Transverse colon (tissue), 4 donors: ENCODE measurements at regions not wholly inside any gene's neighbourhood (a gene's known extent, or its start where the extent isn't known, plus 50 kb on each side); places are given as distances from the start of the nearest gene placed in this dataset.

Experiments used
- DNase-seq: peaks from one replicate; pipeline ENCODE4 v3.0.0-alpha.2; 2019
- H3K27ac ChIP-seq, 4 donors: fragments of 200-600 bp; sonication (generic); 2 replicates each; pipeline ENCODE4 v1.5.1; 2016 to 2018; ENCODE audit warnings: inconsistent platforms in 4 of 4
- H3K27me3 ChIP-seq: fragments of 200-600 bp; sonication (generic); 2 replicates; pipeline ENCODE4 v1.5.1; 2017; ENCODE audit warnings: inconsistent platforms
- H3K36me3 ChIP-seq, 4 donors: fragments of 200-600 bp; sonication (generic); 2 replicates each; pipeline ENCODE4 v1.5.1; 2017 to 2019; ENCODE audit warnings: inconsistent platforms in 4 of 4
- H3K4me1 ChIP-seq, 4 donors: fragments of 200-600 bp; sonication (generic); 2 replicates each; pipeline ENCODE4 v1.5.1; 2017 to 2020; ENCODE audit warnings: inconsistent platforms in 4 of 4
- H3K4me3 ChIP-seq, 4 donors: fragments of 200-600 bp; sonication (generic); 1 replicate in 1 of 4; 2 replicates in 3 of 4; pipeline versions ENCODE4 v1.5.1 to v1.6.1; 2017 to 2019; ENCODE audit warnings: inconsistent platforms in 4 of 4
- H3K9me3 ChIP-seq, 2 donors: fragments of 200-600 bp; sonication (generic); 2 replicates each; pipeline ENCODE4 v1.5.1; 2017 to 2019; ENCODE audit warnings: inconsistent platforms in 2 of 2
- CTCF ChIP-seq, 5 experiments: fragments of 200-600 bp in 3 of 5; fragments of 450-650 bp in 2 of 5; sonication (generic) in 3 of 5; IDR thresholded peaks; 1 replicate in 2 of 5; 2 replicates in 3 of 5; pipeline ENCODE4 v1.5.1; 2016 to 2017; ENCODE audit warnings: antibody characterized with exemption in 5 of 5, inconsistent platforms in 3 of 5, mild to moderate bottlenecking in 2 of 5, moderate library complexity in 1 of 5
- EP300 ChIP-seq: sonication (generic); formaldehyde crosslinking; IDR thresholded peaks from one replicate; pipeline ENCODE4 v1.6.1; 2017; ENCODE audit warnings: antibody characterized with exemption, low read depth
- POLR2A ChIP-seq: fragments of 450-650 bp; IDR thresholded peaks from one replicate; pipeline ENCODE4 v1.6.1; 2016; ENCODE audit warnings: antibody characterized with exemption, mild to moderate bottlenecking, moderate library complexity
- POLR2AphosphoS5 ChIP-seq, 3 donors: sonication (generic); formaldehyde crosslinking; IDR thresholded peaks; one replicate each; pipeline ENCODE4 v1.6.1; 2016; ENCODE audit warnings: antibody characterized with exemption in 3 of 3
- WGBS, 2 donors: methylation state at CpG; one replicate each; pipeline ENCODE4 v1.1.5; 2018; ENCODE audit warnings: low coverage in 1 of 2; 5-methylcytosine and 5-hydroxymethylcytosine counted together
- in situ Hi-C, 4 donors: fragments of 200-750 bp; cut with MboI; loops; one replicate each; pipeline versions ENCODE4 v1.15.0 to v1.15.1; 2017; ENCODE audit warnings: low sequenced_read_pairs in 3 of 4, low pct_ligation_motif_present in 1 of 4, low pct_unique_long_range_greater_than_20kb in 1 of 4
- intact Hi-C: fragments of 100-400 bp; cut with DNase I; formaldehyde crosslinking; loops from one replicate; pipeline ENCODE4 v1.15.1; 2023; ENCODE audit warnings: low total_unique reads

DNA sequence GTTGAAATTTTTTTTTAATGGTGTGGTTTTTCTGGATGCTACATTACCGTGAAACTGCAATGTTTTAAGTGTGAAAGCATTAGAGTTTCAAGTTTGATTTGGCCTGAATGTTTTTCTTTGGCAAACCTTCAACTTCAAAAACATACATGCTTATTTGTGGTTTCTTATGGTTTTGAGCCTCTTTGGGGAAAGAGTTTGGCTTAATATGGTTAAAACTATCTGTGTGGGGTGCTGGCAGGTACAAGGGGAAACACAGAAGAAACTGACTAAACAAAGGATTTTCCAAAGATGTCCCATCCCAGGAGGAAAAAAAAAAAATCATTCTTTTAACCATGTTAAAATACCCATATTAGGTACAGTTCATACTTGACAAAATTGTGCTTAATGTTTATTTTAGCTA, 121.1 kb downstream of the HGF start:
- Histone ChIP-seq H3K27ac (no peak overlapping the region), H3K4me3 (no peak overlapping the region), H3K27me3 (no peaks in the 10 kb centered on the region), H3K9me3 (peaks cover 0 to 5% of the 10 kb centered on the region in 2 donors), H3K4me1 (no peaks in the 10 kb centered on the region), H3K36me3 (no peaks in the 10 kb centered on the region)
- intact Hi-C loops (no loop called here), in situ Hi-C loops (no loop called here)
- TF ChIP-seq POLR2A (no peak), POLR2AphosphoS5 (IDR thresholded peaks at IDR 0.05) (no peak), CTCF (IDR thresholded peaks at IDR 0.05) (no peak), EP300 (no peak)
- no peak for DNase-seq
- WGBS, 2 donors: 53 to 68% methylated on average over 1 of the region's 1 CpG

DNA sequence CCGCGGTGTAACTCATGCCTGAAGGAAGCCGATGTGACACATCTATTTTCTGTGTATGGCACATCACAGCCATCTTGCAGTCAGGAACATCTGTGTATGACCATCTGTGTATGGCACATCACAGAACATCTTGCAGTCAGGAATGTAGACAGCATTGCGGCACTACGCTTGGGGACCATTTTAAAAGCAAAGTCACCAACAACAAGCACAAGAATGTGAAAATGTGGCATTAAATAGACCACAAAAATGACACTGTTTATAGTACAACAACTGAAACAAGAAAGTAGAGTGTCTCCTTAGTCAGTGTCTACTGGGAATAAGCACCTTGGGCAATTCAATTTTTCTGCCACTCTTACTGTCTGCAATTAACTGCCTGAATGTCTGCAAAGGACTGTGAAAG, 124.4 kb downstream of the HGF start:
- intact Hi-C loops: no loop called here
- WGBS, 2 donors: 90 to 96% methylated on average over 5 of the region's 5 CpGs
- in situ Hi-C loops: no loop called here
- Histone ChIP-seq H3K4me3 (no peak overlapping the region), H3K27ac (no peak overlapping the region), H3K9me3 (no peaks in the 10 kb centered on the region), H3K36me3 (no peaks in the 10 kb centered on the region), H3K27me3 (no peaks in the 10 kb centered on the region), H3K4me1 (no peaks in the 10 kb centered on the region)
- DNase-seq: no peak
- no peak for TF ChIP-seq EP300
- TF ChIP-seq CTCF (IDR thresholded peaks at IDR 0.05): no peak
- no peak for TF ChIP-seq POLR2AphosphoS5 (IDR thresholded peaks at IDR 0.05)
- TF ChIP-seq POLR2A: no peak

DNA sequence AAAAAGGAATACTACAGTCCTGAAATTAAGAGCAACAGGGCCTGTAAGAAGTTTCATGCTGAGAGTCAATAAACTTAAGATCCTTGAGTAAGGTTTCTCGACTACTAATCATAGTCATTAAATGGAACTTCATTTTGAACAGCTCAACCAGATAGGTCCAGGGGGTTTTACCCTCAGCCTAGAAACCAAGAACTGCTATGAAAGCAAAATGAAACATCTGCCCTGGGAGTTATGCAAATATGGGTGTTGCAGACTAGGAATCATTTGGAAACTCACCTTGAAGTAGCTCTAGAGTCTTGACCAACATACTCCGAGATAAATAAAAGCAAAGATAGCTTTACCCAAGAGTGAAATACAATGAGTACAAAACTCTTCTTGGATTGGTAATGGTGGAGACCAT, 128.0 kb downstream of the HGF start:
- DNase-seq: no peak
- intact Hi-C loops (no loop called here), in situ Hi-C loops (no loop called here)
- TF ChIP-seq EP300 (no peak), POLR2AphosphoS5 (IDR thresholded peaks at IDR 0.05) (no peak), CTCF (IDR thresholded peaks at IDR 0.05) (no peak), POLR2A (no peak)
- H3K36me3 ChIP-seq: no peaks in the 10 kb centered on the region
- no peaks in the 10 kb centered on the region for H3K4me1 ChIP-seq
- H3K9me3 ChIP-seq: no peaks in the 10 kb centered on the region
- H3K4me3 ChIP-seq: no peak overlapping the region
- H3K27ac ChIP-seq: no peak overlapping the region
- 62 to 81% methylated on average over 2 of the region's 2 CpGs for WGBS, 2 donors
- no peaks in the 10 kb centered on the region for H3K27me3 ChIP-seq

GRCh38 chr7:81638198-81638597, 131.6 kb downstream of the HGF start:
- Histone ChIP-seq H3K4me1 (no peaks in the 10 kb centered on the region), H3K9me3 (no peaks in the 10 kb centered on the region), H3K27me3 (no peaks in the 10 kb centered on the region), H3K36me3 (no peaks in the 10 kb centered on the region), H3K4me3 (no peak overlapping the region), H3K27ac (no peak overlapping the region)
- TF ChIP-seq CTCF (IDR thresholded peaks at IDR 0.05) (no peak), EP300 (no peak), POLR2AphosphoS5 (IDR thresholded peaks at IDR 0.05) (no peak), POLR2A (no peak)
- DNase-seq: no peak
- 45 to 54% methylated on average over 5 of the region's 5 CpGs for WGBS, 2 donors
- intact Hi-C loops (no loop called here), in situ Hi-C loops (no loop called here)
